Adipose tissue (tissue), 3 donors: ENCODE measurements at regions not wholly inside any gene's neighbourhood (a gene's known extent, or its start where the extent isn't known, plus 50 kb on each side); places are given as distances from the start of the nearest gene placed in this dataset.
"Not testable (repeated sequence)": the region's sequence is repeated elsewhere in the genome, so short reads cannot be mapped to it uniquely, and the experiment has no call there.

Experiments
- H3K27ac ChIP-seq: one replicate; pipeline ENCODE4 v1.5.1; 2013; ENCODE audit warnings: low read depth, low read length
- WGBS, 3 donors: extraction: QIAGEN DNeasy Blood & Tissue Kit; methylation state at CpG; one replicate each; pipeline ENCODE4 v1.1.7; 2013; 5-methylcytosine and 5-hydroxymethylcytosine counted together
- donor health status: healthy with polysubstance abuse.
- donor health status: Bipolar disorder and iron deficiency.
- donor health status: healthy.

DNA sequence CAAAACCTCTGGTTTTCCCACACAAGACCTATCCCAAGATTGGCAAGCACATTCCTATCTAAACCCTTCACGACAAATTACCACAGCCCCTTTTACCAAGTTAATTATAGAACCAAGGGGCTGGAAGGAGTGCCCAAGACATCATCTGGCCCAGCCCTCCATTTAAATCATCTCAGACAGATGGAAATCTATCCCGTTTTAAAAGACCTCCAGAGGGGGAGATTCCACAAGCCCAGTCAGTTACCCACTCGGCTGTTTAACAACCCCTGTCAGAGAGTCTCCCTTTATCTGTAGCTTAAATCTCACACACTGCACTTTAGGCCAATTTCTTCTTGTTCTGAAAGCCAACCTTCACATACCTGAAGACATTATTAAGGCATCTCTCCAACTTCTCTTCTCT is 179.1 kb upstream of the MEIS1 start:
- 63 to 70% (median 69%) methylated on average over 3 of the region's 3 CpGs for WGBS, 3 donors

GRCh38 chr2:66255136-66255535 is 179.8 kb upstream of the MEIS1 start:
- no peak overlapping the region for H3K27ac ChIP-seq

More for the DNA sequence above, 179.1 kb upstream of the MEIS1 start:
- H3K27ac ChIP-seq: no peak overlapping the region

DNA sequence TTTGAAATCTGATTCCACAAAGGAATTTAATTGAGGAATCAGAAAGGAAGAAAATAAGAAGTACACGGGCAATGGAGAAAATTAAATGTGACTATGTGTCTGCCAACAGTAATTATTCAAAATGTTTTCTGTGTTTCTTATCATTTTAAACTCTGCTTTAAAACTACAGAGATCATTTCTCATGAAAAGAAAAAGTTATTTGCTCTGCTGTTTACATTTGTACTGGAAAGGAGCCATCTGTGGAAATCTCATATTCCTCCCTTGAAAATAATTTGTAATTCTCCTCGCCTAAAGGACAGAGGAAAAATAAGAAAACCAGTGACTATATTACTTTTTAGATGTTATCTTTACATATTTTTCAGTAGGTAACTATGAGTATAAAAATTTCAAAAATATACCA is 181.9 kb upstream of the MEIS1 start:
- H3K27ac ChIP-seq: no peak overlapping the region
- WGBS, 3 donors: 17 to 56% (median 53%) methylated on average over 2 of the region's 2 CpGs

DNA sequence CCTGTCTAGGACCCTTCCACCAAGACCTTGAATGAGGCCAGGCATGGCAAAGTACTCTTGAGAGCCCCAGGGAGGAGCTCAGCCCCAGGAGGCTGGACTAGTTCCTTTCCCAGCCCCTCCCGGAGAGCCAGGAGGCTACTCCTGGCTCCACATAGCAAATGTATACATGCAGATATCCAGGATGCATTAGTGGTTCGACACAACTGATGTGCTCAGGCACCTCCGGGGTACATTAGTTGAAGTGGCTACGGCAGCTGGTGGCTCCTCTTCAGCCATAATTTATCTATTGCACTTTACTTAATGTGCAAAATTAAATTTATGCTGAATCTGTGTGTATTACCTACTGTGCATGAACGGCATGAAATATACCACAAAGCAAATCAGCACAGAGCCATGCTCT is 182.8 kb upstream of the MEIS1 start:
- H3K27ac ChIP-seq: no peak overlapping the region
- 77 to 84% (median 79%) methylated on average over 5 of the region's 5 CpGs for WGBS, 3 donors

DNA sequence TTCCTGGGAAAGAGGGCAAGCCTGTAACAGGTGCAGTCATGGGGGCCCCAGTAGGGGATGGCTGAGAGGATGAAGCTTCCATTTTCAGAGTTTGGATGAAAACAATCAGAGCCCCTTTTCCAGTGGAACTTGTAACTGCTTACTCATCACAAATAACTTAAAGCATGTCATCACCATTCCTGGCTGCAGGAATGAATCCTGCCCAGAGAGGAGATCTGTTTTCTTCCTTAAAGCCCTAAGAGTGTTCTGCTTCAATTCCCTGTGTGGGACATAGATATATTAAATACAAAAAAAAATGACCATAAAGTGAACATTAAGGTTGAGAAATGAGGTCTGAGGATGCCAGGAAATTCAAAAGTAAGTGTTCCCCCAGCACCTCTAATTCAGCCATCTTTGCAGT is 183.4 kb upstream of the MEIS1 start:
- no peak overlapping the region for H3K27ac ChIP-seq

DNA sequence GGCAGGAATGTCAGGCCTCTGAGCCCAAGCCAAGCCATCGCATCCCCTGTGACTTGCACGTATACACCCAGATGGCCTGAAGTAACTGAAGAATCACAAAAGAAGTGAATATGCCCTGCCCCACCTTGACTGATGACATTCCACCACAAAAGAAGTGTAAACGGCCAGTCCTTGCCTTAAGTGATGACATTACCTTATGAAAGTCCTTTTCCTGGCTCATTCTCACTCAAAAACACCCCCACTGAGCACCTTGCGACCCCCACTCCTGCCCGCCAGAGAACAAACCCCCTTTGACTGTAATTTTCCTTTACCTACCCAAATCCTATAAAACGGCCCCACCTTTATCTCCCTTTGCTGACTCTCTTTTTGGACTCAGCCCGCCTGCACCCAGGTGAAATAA is 185.8 kb upstream of the MEIS1 start:
- H3K27ac ChIP-seq: not testable (repeated sequence)
- WGBS, 3 donors: 66 to 88% (median 69%) methylated on average over 4 to 5 of the region's 7 CpGs

DNA sequence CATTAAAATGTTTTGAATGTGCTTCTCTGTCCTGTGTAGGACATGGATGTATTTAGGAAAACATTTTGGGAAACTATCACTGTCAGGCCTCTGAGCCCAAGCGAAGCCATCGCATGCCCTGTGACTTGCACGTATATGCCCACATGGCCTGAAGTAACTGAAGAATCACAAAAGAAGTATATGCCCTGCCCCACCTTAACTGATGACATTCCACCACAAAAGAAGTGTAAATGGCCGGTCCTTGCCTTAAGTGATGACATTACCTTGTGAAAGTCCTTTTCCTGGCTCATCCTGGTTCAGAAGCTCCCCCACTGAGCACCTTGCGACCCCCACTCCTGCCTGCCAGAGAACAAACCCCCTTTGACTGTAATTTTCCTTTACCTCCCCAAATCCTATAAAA is 191.1 kb upstream of the MEIS1 start:
- whole genome bisulfite sequencing, 3 donors: 87 to 95% (median 94%) methylated on average over 5 of the region's 5 CpGs
- not testable (repeated sequence) for H3K27ac ChIP-seq

DNA sequence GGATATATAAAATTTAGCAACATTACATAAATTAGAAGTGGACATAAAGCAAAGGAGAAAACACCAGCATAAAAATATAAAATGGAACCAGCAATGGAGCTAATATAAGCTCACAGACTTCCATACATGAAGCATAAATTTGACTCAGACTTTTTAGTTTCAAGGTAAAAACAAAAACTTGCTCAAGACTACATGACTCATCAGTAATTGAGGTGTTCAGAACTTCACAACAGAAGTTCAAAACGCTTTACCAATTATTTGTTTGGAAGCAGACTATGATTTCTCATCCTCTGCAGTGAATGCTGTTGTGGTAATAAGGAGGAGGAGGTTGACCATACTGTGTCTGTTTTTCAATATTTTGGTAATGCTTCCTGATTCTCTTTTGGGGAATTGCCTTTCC is 192.0 kb upstream of the MEIS1 start:
- 66 to 74% (median 67%) methylated on average over 1 of the region's 1 CpG for WGBS, 3 donors
- not testable (repeated sequence) for H3K27ac ChIP-seq

- 86 to 94% (median 89%) methylated on average over 1 of the region's 1 CpG for WGBS, 3 donors
Measured at GRCh38 chr2:66242099-66242789, 192.7 kb upstream of the MEIS1 start.

GRCh38 chr2:66240286-66240685 is 194.6 kb upstream of the MEIS1 start:
- 37 to 60% (median 43%) methylated on average over 3 of the region's 3 CpGs for WGBS, 3 donors
- no peak overlapping the region for H3K27ac ChIP-seq

More at GRCh38 chr2:66242099-66242789, 192.7 kb upstream of the MEIS1 start:
- no peak overlapping the region for H3K27ac ChIP-seq

DNA sequence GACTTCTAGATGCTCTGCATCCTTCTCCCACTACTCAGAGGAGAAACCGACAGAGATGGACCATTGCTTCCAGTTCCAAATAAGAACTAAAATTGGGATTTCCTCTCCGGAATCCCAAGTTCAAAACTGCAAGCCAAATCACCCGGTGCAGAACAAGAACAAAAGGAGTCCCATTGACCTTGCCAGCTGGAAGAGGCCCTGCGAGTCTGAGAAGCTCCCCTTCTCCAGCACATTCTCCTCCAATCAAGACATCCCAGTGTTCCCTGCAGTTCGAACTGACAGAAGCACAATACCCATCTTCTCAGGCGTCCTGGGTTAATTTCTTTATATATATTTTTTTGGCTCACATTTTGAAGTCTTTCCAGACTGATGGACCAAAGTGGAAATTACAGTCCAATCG is 195.3 kb upstream of the MEIS1 start:
- H3K27ac ChIP-seq: no peak overlapping the region
- WGBS, 3 donors: 52 to 74% (median 56%) methylated on average over 7 of the region's 7 CpGs

GRCh38 chr2:66237803-66238379 is 197.0 kb upstream of the MEIS1 start:
- 87 to 89% (median 88%) methylated on average over 6 of the region's 6 CpGs for WGBS, 3 donors
- H3K27ac ChIP-seq: no peak overlapping the region

DNA sequence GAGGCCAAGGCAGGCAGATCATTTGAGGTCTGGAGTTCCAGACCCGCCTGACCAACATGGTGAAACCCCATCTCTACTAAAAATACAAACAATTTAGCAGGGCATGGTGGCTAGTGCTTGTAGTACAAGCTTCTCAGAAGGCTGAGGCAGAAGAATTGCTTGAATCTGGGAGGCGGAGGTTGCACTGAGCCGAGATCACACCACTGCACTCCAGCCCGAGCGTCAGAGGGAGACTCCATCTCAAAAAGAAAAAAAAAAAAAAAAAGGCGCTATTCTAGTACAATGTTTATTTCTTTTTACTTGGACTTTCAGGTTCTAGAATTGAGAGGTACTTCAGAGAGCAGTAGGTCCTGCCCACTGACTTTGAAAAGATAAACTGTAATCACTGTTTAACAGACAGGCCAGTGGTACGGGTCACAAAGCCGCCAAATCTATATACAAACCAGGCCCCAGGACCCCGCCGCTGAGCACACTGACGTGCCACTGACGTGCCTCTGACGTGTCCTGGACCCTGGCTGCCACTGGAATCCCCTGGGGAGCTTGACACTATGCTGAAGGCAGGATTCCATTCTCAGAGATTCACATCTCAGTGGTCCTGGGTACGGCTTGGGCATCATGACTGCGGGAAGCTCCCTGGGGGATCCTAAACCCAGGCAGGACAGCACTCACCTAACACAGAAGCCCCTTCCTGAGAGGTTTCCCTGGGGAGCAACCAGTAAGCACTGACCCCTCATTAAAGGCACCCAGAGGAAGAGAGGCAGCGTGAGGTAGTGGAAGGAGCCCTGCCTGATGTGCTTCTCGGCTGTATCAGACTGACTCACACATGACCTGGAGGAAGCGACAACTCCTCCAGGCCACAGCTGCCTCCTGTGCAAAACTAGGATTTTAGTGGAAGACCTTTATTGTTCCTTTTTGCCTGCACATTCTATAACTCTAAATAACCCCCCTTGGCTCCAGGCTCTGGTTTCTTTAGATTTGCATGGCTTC is 197.8 kb upstream of the MEIS1 start:
- WGBS, 3 donors: 83 to 89% (median 86%) methylated on average over 18 of the region's 18 CpGs

GRCh38 chr2:66236067-66236685 is 198.7 kb upstream of the MEIS1 start:
- no peak overlapping the region for H3K27ac ChIP-seq
- 62 to 86% (median 74%) methylated on average over 9 of the region's 9 CpGs for WGBS, 3 donors

More for the DNA sequence above, 197.8 kb upstream of the MEIS1 start:
- H3K27ac ChIP-seq: no peak overlapping the region

DNA sequence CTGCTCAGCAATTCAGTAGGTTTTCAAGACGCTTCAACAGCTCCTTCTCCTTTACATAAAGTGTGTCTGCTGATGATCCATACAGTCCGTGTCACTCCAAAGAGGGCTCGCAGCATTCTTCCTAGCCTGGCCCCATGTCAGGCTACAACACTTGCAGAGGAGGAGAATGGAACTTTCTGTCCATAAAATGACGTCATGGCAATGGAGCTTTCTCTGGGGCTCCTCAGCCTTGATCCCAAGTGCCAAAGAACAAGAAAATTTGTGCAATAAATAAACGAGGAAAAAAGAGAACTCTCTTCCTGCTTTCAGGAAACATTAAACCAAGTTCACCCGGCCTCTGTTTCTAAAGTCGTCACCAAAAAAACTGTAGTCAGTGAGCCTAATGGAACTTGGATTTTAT is 199.5 kb upstream of the MEIS1 start:
- WGBS, 3 donors: 58 to 69% (median 65%) methylated on average over 7 of the region's 7 CpGs
- H3K27ac ChIP-seq: no peak overlapping the region

GRCh38 chr2:66233981-66234380 is 200.9 kb upstream of the MEIS1 start:
- WGBS, 3 donors: 70 to 95% (median 91%) methylated on average over 2 of the region's 2 CpGs
- H3K27ac ChIP-seq: no peak overlapping the region

- WGBS, 3 donors: 33 to 55% (median 35%) methylated on average over 4 of the region's 4 CpGs
- H3K27ac ChIP-seq: no peak overlapping the region
Measured at GRCh38 chr2:66228128-66228547, 206.8 kb upstream of the MEIS1 start.

DNA sequence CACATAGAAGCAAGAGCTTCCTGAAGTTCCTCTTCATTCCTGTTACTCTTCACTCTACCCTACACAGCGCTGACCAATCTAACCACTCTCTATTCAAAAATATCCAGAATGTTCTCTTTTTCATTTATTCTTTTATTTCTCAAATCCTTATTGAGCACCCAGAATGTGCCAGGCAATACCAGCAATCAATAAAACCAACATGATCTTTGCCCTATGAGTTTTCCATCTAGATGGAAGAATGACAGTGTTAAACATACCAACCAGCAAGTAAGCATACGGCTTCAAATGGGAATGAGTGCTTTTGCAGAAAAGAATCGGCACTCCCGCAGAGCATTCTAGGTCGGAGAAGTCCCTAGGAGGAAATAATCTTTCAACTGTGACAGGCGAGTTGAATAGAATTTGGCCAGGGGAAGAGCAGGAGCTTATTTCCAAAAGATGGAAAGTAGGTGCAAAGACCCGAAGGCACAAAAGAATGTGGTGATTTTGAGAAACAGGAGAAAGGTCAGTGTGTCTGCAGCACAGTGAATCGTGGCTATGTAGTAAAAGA is 217.8 kb upstream of the MEIS1 start:
- no peak overlapping the region for H3K27ac ChIP-seq
- WGBS, 3 donors: 24 to 55% (median 52%) methylated on average over 8 of the region's 8 CpGs

GRCh38 chr2:66212749-66213148 is 222.2 kb upstream of the MEIS1 start:
- H3K27ac ChIP-seq: no peak overlapping the region
- WGBS, 3 donors: 46 to 81% (median 76%) methylated on average over 3 of the region's 3 CpGs
